Esophagus squamous epithelium (tissue), 4 donors: ENCODE measurements at regions not wholly inside any gene's neighbourhood (a gene's known extent, or its start where the extent isn't known, plus 50 kb on each side); places are given as distances from the start of the nearest gene placed in this dataset.

Source experiments
- POLR2A ChIP-seq, 4 donors: fragments of 450-650 bp; IDR thresholded peaks; one replicate each; pipeline ENCODE4 v1.6.1; 2017; ENCODE audit warnings: antibody characterized with exemption in 4 of 4, mild to moderate bottlenecking in 4 of 4, moderate library complexity in 3 of 4
- TF ChIP-seq, protein P1 (sequence below), 6 experiments: fragments of 450-650 bp in 4 of 6; fragments of 200-600 bp in 2 of 6; sonication (generic) in 2 of 6; IDR thresholded peaks; one replicate each; pipeline ENCODE4 v1.5.1; 2016 to 2019; ENCODE audit warnings: antibody characterized with exemption in 6 of 6, mild to moderate bottlenecking in 4 of 6, moderate library complexity in 4 of 6

DNA sequence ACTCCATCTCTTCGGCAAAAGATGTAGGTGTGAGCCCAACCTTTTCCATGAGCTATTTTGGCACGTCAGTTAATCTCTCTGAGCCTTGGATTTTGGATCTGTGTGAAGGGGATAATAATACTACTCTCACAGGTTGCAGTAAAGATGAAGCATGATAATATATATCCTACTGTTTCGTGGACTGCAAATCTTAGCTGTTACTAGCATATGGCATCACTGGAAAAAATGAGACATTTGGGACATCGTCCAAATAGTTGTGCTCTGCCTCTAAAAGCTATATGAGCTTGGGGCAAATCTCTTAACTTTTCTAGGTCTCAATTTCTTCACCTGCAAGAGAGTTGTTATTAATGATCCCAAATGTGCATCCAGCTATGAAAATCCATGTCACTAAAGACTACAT lies 147.4 kb upstream of the ZRANB2 start:
- no peak for TF ChIP-seq POLR2A (IDR thresholded peaks at IDR 0.05)
- TF ChIP-seq, protein P1, sequence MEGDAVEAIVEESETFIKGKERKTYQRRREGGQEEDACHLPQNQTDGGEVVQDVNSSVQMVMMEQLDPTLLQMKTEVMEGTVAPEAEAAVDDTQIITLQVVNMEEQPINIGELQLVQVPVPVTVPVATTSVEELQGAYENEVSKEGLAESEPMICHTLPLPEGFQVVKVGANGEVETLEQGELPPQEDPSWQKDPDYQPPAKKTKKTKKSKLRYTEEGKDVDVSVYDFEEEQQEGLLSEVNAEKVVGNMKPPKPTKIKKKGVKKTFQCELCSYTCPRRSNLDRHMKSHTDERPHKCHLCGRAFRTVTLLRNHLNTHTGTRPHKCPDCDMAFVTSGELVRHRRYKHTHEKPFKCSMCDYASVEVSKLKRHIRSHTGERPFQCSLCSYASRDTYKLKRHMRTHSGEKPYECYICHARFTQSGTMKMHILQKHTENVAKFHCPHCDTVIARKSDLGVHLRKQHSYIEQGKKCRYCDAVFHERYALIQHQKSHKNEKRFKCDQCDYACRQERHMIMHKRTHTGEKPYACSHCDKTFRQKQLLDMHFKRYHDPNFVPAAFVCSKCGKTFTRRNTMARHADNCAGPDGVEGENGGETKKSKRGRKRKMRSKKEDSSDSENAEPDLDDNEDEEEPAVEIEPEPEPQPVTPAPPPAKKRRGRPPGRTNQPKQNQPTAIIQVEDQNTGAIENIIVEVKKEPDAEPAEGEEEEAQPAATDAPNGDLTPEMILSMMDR (IDR thresholded peaks at IDR 0.05) = no peak
